ENCODE measurements at regions not wholly inside any gene's neighbourhood (a gene's known extent, or its start where the extent isn't known, plus 50 kb on each side); places are given as distances from the start of the nearest gene placed in this dataset.

DNA sequence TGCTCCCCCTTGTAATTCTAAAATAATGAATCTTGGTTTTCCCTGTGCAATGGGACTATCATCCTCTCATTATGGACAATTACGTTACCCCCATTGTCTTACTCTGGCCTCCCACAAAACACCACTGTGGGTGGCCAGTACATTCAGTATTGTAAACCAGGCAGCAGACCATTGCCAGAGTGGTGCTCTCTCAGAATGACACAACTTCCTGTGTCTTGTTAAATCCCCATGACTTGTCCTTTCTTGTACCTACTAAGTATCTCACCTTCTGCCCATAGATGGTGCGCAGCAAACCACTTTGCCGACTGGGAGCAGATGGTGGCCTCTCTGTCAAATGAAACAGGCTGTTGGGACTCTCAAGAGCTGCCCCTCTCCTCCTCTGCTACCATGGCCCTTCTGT is 287.1 kb upstream of the RAG2 start:
- no peak for TF ChIP-seq POLR2A (IDR thresholded peaks at IDR 0.05)
- TF ChIP-seq, protein P1, sequence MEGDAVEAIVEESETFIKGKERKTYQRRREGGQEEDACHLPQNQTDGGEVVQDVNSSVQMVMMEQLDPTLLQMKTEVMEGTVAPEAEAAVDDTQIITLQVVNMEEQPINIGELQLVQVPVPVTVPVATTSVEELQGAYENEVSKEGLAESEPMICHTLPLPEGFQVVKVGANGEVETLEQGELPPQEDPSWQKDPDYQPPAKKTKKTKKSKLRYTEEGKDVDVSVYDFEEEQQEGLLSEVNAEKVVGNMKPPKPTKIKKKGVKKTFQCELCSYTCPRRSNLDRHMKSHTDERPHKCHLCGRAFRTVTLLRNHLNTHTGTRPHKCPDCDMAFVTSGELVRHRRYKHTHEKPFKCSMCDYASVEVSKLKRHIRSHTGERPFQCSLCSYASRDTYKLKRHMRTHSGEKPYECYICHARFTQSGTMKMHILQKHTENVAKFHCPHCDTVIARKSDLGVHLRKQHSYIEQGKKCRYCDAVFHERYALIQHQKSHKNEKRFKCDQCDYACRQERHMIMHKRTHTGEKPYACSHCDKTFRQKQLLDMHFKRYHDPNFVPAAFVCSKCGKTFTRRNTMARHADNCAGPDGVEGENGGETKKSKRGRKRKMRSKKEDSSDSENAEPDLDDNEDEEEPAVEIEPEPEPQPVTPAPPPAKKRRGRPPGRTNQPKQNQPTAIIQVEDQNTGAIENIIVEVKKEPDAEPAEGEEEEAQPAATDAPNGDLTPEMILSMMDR (IDR thresholded peaks at IDR 0.05 in 8 of 11, conservative IDR thresholded peaks at IDR 0.05 in 3 of 11): no peak
- TF ChIP-seq POLR2AphosphoS5 (IDR thresholded peaks at IDR 0.05): no peak
- H3K27ac ChIP-seq: no peak overlapping the region
- H3K9me3 ChIP-seq: peaks cover 0 to 12% (median 0%) of the 10 kb centered on the region in 8 donors
- intact Hi-C loops (cut with DNase I; ENCODE audit: low total_unique reads): no loop called here
- H3K4me1 ChIP-seq: no peaks in the 10 kb centered on the region
- H3K36me3 ChIP-seq: no peaks in the 10 kb centered on the region
- H3K4me3 ChIP-seq: no peak overlapping the region
- DNase-seq: no peak
- H3K27me3 ChIP-seq (replicated peaks in 1 of 7): no peaks in the 10 kb centered on the region
- 88 to 98% (median 91%) methylated on average over 3 of the region's 3 CpGs for WGBS, 5 donors

GRCh38 chr11:36878737-36879136 is 280.7 kb upstream of the RAG2 start:
- whole genome bisulfite sequencing, 5 donors: 93 to 98% (median 94%) methylated on average over 1 of the region's 1 CpG
- Histone ChIP-seq H3K4me1 (no peaks in the 10 kb centered on the region), H3K36me3 (no peaks in the 10 kb centered on the region), H3K9me3 (peaks cover 0 to 14% (median 0%) of the 10 kb centered on the region in 8 donors), H3K27ac (no peak overlapping the region), H3K4me3 (no peak overlapping the region), H3K27me3 (replicated peaks in 1 of 7) (no peaks in the 10 kb centered on the region)
- TF ChIP-seq POLR2A (IDR thresholded peaks at IDR 0.05) (no peak), POLR2AphosphoS5 (IDR thresholded peaks at IDR 0.05) (no peak)
- TF ChIP-seq, protein P1 (IDR thresholded peaks at IDR 0.05 in 8 of 11, conservative IDR thresholded peaks at IDR 0.05 in 3 of 11): no peak
- intact Hi-C loops (cut with DNase I; ENCODE audit: low total_unique reads): no loop called here
- no peak for DNase-seq

DNA sequence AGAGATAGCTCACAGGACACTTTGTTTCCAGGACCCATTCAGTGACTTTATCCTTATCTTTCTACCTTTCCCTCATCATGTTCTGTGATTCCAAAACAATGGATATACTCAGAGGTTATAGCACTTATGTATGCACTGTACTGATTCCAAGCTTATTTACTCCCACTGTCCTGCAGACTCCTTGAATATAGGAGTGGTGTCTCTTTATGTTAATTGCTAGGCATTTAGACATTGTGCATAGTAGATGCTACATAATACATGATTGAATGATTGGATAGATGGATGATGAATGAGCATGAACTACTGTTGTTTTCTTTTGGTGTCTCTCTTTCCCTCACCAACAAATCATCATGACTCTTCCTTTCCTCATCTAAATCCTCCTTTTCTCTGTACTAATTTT is 279.1 kb upstream of the RAG2 start:
- Histone ChIP-seq H3K9me3 (peaks cover 0 to 6% (median 0%) of the 10 kb centered on the region in 8 donors), H3K4me1 (no peaks in the 10 kb centered on the region), H3K36me3 (no peaks in the 10 kb centered on the region), H3K27me3 (replicated peaks in 1 of 7) (no peaks in the 10 kb centered on the region), H3K27ac (no peak overlapping the region), H3K4me3 (no peak overlapping the region)
- intact Hi-C loops (cut with DNase I; ENCODE audit: low total_unique reads): no loop called here
- no peak for DNase-seq
- TF ChIP-seq POLR2AphosphoS5 (IDR thresholded peaks at IDR 0.05): no peak
- TF ChIP-seq, protein P1 (IDR thresholded peaks at IDR 0.05 in 8 of 11, conservative IDR thresholded peaks at IDR 0.05 in 3 of 11): no peak
- TF ChIP-seq POLR2A (IDR thresholded peaks at IDR 0.05): no peak

DNA sequence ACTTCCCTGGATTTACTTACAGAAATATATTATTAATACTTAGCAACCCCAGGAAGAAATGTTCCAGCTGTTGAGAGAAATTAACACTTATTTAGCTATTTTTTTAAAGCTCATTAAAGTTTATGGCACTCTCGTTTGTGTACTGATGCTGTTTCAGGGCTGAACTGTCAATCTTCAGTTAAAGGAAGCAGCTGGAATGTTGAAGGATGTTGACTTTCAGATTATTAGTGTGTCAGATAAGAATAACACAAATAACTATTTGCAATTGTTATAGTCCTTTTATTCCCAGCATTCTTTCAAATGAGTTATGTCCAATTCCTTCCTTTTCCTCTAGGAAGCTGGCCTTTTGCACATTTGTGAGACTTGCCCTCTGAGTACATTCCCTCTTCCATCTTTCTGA is 278.2 kb upstream of the RAG2 start:
- H3K9me3 ChIP-seq: peaks cover 0 to 6% (median 0%) of the 10 kb centered on the region in 8 donors
- WGBS, 5 donors: 9 to 18% (median 15%) methylated on average over 1 of the region's 1 CpG
- H3K4me1 ChIP-seq: no peaks in the 10 kb centered on the region
- H3K27ac ChIP-seq: no peak overlapping the region
- intact Hi-C loops (cut with DNase I; ENCODE audit: low total_unique reads): no loop called here
- H3K36me3 ChIP-seq: no peaks in the 10 kb centered on the region
- H3K27me3 ChIP-seq (replicated peaks in 1 of 7): no peaks in the 10 kb centered on the region
- no peak overlapping the region for H3K4me3 ChIP-seq
- DNase-seq: no peak
- TF ChIP-seq POLR2A (IDR thresholded peaks at IDR 0.05): no peak
- no peak for TF ChIP-seq POLR2AphosphoS5 (IDR thresholded peaks at IDR 0.05)
- TF ChIP-seq, protein P1 (IDR thresholded peaks at IDR 0.05 in 8 of 11, conservative IDR thresholded peaks at IDR 0.05 in 3 of 11): no peak

All from spleen (tissue), 11 donors.